Liver (tissue), 8 donors: ENCODE measurements at regions not wholly inside any gene's neighbourhood (a gene's known extent, or its start where the extent isn't known, plus 50 kb on each side); places are given as distances from the start of the nearest gene placed in this dataset.
A peak's percentile ranks its signal among the peaks of the same experiment; 100 is the strongest.

Experiments used
- DNase-seq: peaks from one replicate; pipeline ENCODE4 v3.0.0-alpha.2; 2017; ENCODE audit warnings: low spot score
- H3K27ac ChIP-seq, 2 donors: one replicate each; pipeline ENCODE4 v1.7.0; 2013; ENCODE audit warnings: inconsistent platforms in 2 of 2, low read length in 2 of 2, control low read depth in 1 of 2, low read depth in 1 of 2, mild to moderate bottlenecking in 1 of 2
- H3K27me3 ChIP-seq, 4 donors: one replicate each; pipeline versions ENCODE4 v1.6.1 to v1.7.0; 2013; ENCODE audit warnings: low read length in 3 of 4, inconsistent platforms in 1 of 4, mild to moderate bottlenecking in 1 of 4, moderate library complexity in 1 of 4; ENCODE audit not compliant: control insufficient read depth in 4 of 4, insufficient read depth in 4 of 4
- H3K36me3 ChIP-seq, 4 donors: one replicate each; pipeline versions ENCODE4 v1.6.1 to v1.7.0; 2013; ENCODE audit warnings: low read length in 3 of 4, mild to moderate bottlenecking in 3 of 4, low read depth in 1 of 4, moderate library complexity in 1 of 4; ENCODE audit not compliant: control insufficient read depth in 4 of 4, insufficient read depth in 3 of 4
- H3K4me1 ChIP-seq, 4 donors: one replicate each; pipeline versions ENCODE4 v1.6.1 to v1.7.0; 2013; ENCODE audit warnings: low read length in 3 of 4, mild to moderate bottlenecking in 3 of 4, moderate library complexity in 1 of 4; ENCODE audit not compliant: control insufficient read depth in 4 of 4, insufficient read depth in 4 of 4
- H3K4me3 ChIP-seq, 3 donors: one replicate each; pipeline versions ENCODE4 v1.6.1 to v1.7.0; 2013; ENCODE audit warnings: low read length in 3 of 3, control low read depth in 1 of 3, low read depth in 1 of 3, mild to moderate bottlenecking in 1 of 3
- H3K9ac ChIP-seq, 2 donors: one replicate each; pipeline ENCODE4 v1.7.0; 2013; ENCODE audit warnings: low read length in 2 of 2, mild to moderate bottlenecking in 2 of 2, moderate library complexity in 2 of 2, control low read depth in 1 of 2, low read depth in 1 of 2
- H3K9me3 ChIP-seq, 4 donors: one replicate each; pipeline versions ENCODE4 v1.6.1 to v1.7.0; 2013; ENCODE audit warnings: low read length in 3 of 4; ENCODE audit not compliant: control insufficient read depth in 4 of 4
- EGR1 ChIP-seq, 2 donors: IDR thresholded peaks; 2 replicates each; pipeline ENCODE4 v1.6.1; 2016 to 2018; ENCODE audit warnings: antibody characterized with exemption in 2 of 2, low read depth in 2 of 2
- FOXA1 ChIP-seq: IDR thresholded peaks from 2 replicates; pipeline ENCODE4 v1.6.1; 2016; ENCODE audit warnings: antibody characterized with exemption
- FOXA2 ChIP-seq: IDR thresholded peaks from 2 replicates; pipeline ENCODE4 v1.6.1; 2016; ENCODE audit warnings: antibody characterized with exemption
- GABPA ChIP-seq, 2 donors: IDR thresholded peaks in 1 of 2; conservative IDR thresholded peaks in 1 of 2; 2 replicates each; pipeline ENCODE4 v1.6.1; 2016; ENCODE audit warnings: antibody characterized with exemption in 2 of 2, mild to moderate bottlenecking in 1 of 2, moderate library complexity in 1 of 2
- HNF4A ChIP-seq, 2 donors: conservative IDR thresholded peaks; 2 replicates each; pipeline ENCODE4 v1.6.1; 2016; ENCODE audit warnings: antibody characterized with exemption in 2 of 2, mild to moderate bottlenecking in 2 of 2
- HNF4G ChIP-seq: IDR thresholded peaks from 2 replicates; pipeline ENCODE4 v1.6.1; 2016; ENCODE audit warnings: antibody characterized with exemption
- JUND ChIP-seq, 2 donors: IDR thresholded peaks; 2 replicates each; pipeline ENCODE4 v1.6.1; 2016; ENCODE audit warnings: antibody characterized with exemption in 2 of 2
- NR2F2 ChIP-seq: IDR thresholded peaks from 2 replicates; pipeline ENCODE4 v1.6.1; 2016; ENCODE audit warnings: antibody characterized with exemption
- RAD21 ChIP-seq, 2 donors: IDR thresholded peaks; 2 replicates each; pipeline ENCODE4 v1.6.1; 2016; ENCODE audit warnings: antibody characterized with exemption in 2 of 2, mild to moderate bottlenecking in 2 of 2
- RXRA ChIP-seq, 2 donors: IDR thresholded peaks; 2 replicates each; pipeline ENCODE4 v1.6.1; 2017 to 2018; ENCODE audit warnings: antibody characterized with exemption in 2 of 2, mild to moderate bottlenecking in 1 of 2
- SP1 ChIP-seq: IDR thresholded peaks from 2 replicates; pipeline ENCODE4 v1.6.1; 2018; ENCODE audit warnings: antibody characterized with exemption, mild to moderate bottlenecking
- TAF1 ChIP-seq: conservative IDR thresholded peaks from 2 replicates; pipeline ENCODE4 v1.6.1; 2016; ENCODE audit warnings: antibody characterized with exemption, mild to moderate bottlenecking
- YY1 ChIP-seq: IDR thresholded peaks from 2 replicates; pipeline ENCODE4 v1.6.1; 2016; ENCODE audit warnings: antibody characterized with exemption, mild to moderate bottlenecking
- ZBTB33 ChIP-seq: IDR thresholded peaks from 2 replicates; pipeline ENCODE4 v1.6.1; 2016; ENCODE audit warnings: antibody characterized with exemption
- WGBS: extraction: QIAGEN DNeasy Blood & Tissue Kit; methylation state at CpG from one replicate; pipeline ENCODE4 v1.1.7; 2013; 5-methylcytosine and 5-hydroxymethylcytosine counted together
- TF ChIP-seq, protein P1 (sequence below): IDR thresholded peaks from 2 replicates; pipeline ENCODE4 v1.6.1; 2016; ENCODE audit warnings: antibody characterized with exemption
- TF ChIP-seq, protein P2 (sequence below): IDR thresholded peaks from 2 replicates; pipeline ENCODE4 v1.6.1; 2016; ENCODE audit warnings: antibody characterized with exemption, mild to moderate bottlenecking
- TF ChIP-seq, protein P3 (sequence below): fragments of 150-350 bp; IDR thresholded peaks from 2 replicates; pipeline ENCODE4 v1.5.1; 2017; ENCODE audit warnings: improper control_type of control experiment, low read depth, low read length; ENCODE audit not compliant: missing input control
- TF ChIP-seq, protein P4 (sequence below): IDR thresholded peaks from 2 replicates; pipeline ENCODE4 v1.6.1; 2016; ENCODE audit warnings: antibody characterized with exemption
- donor health status: healthy.
- donor health status: healthy.
- donor health status: healthy.
- donor health status: healthy.
- donor health status: healthy.

DNA sequence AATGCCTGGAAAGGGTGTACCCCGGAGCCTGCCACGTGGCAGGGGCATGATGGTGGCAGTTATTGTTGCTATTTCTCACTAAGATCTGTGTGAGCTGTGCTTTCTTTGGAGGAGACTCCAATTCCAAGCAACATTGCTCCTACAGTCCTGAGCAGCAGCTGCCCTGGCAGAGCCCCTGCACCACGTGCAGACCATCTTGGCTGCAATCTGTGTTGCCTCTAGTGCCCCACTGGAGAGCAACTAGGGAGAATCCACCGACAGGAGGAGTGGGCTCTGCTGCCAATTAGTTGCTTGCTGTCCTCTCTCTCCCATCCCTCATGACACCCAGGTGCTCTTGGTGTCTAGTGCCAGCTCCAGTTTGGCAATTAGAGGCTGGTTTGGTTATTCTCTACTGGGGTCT lies 116.0 kb downstream of the PXDC1 start:
- Histone ChIP-seq H3K4me3 (no peak overlapping the region), H3K9me3 (peaks cover 0 to 4% (median 0%) of the 10 kb centered on the region in 4 donors), H3K27me3 (no peaks in the 10 kb centered on the region), H3K9ac (no peak overlapping the region), H3K4me1 (peaks cover 0 to 4% (median 1%) of the 10 kb centered on the region in 4 donors), H3K27ac (no peak overlapping the region), H3K36me3 (no peaks in the 10 kb centered on the region)
- no peak for DNase-seq
- 81% methylated on average over 4 of the region's 4 CpGs for WGBS
- TF ChIP-seq FOXA2 (no peak), TAF1 (no peak), EGR1 (IDR thresholded peaks at IDR 0.05; ENCODE audit: low read depth in 2 of 2) (no peak), RAD21 (IDR thresholded peaks at IDR 0.05) (no peak)

- TF ChIP-seq TAF1, result no peak
- TF ChIP-seq, protein P1, sequence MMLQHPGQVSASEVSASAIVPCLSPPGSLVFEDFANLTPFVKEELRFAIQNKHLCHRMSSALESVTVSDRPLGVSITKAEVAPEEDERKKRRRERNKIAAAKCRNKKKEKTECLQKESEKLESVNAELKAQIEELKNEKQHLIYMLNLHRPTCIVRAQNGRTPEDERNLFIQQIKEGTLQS, result peak; percentile 44
- TF ChIP-seq, protein P2, sequence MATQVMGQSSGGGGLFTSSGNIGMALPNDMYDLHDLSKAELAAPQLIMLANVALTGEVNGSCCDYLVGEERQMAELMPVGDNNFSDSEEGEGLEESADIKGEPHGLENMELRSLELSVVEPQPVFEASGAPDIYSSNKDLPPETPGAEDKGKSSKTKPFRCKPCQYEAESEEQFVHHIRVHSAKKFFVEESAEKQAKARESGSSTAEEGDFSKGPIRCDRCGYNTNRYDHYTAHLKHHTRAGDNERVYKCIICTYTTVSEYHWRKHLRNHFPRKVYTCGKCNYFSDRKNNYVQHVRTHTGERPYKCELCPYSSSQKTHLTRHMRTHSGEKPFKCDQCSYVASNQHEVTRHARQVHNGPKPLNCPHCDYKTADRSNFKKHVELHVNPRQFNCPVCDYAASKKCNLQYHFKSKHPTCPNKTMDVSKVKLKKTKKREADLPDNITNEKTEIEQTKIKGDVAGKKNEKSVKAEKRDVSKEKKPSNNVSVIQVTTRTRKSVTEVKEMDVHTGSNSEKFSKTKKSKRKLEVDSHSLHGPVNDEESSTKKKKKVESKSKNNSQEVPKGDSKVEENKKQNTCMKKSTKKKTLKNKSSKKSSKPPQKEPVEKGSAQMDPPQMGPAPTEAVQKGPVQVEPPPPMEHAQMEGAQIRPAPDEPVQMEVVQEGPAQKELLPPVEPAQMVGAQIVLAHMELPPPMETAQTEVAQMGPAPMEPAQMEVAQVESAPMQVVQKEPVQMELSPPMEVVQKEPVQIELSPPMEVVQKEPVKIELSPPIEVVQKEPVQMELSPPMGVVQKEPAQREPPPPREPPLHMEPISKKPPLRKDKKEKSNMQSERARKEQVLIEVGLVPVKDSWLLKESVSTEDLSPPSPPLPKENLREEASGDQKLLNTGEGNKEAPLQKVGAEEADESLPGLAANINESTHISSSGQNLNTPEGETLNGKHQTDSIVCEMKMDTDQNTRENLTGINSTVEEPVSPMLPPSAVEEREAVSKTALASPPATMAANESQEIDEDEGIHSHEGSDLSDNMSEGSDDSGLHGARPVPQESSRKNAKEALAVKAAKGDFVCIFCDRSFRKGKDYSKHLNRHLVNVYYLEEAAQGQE, result no peak
- TF ChIP-seq FOXA2, result no peak
- peak in 1 of 2 donors; percentile 9 for TF ChIP-seq JUND (IDR thresholded peaks at IDR 0.05)
- TF ChIP-seq RAD21 (IDR thresholded peaks at IDR 0.05), result peak; percentile 16 to 61
- no peak for TF ChIP-seq GABPA (IDR thresholded peaks at IDR 0.05 in 1 of 2, conservative IDR thresholded peaks at IDR 0.05 in 1 of 2)
- TF ChIP-seq NR2F2, result no peak
- TF ChIP-seq, protein P3, sequence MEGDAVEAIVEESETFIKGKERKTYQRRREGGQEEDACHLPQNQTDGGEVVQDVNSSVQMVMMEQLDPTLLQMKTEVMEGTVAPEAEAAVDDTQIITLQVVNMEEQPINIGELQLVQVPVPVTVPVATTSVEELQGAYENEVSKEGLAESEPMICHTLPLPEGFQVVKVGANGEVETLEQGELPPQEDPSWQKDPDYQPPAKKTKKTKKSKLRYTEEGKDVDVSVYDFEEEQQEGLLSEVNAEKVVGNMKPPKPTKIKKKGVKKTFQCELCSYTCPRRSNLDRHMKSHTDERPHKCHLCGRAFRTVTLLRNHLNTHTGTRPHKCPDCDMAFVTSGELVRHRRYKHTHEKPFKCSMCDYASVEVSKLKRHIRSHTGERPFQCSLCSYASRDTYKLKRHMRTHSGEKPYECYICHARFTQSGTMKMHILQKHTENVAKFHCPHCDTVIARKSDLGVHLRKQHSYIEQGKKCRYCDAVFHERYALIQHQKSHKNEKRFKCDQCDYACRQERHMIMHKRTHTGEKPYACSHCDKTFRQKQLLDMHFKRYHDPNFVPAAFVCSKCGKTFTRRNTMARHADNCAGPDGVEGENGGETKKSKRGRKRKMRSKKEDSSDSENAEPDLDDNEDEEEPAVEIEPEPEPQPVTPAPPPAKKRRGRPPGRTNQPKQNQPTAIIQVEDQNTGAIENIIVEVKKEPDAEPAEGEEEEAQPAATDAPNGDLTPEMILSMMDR, result no peak
- no peak for TF ChIP-seq FOXA1
- TF ChIP-seq YY1, result no peak
- TF ChIP-seq RXRA (IDR thresholded peaks at IDR 0.05), result peak; percentile 29 to 46
- TF ChIP-seq SP1, result peak; percentile 69
- peak; percentile 77 to 92 for TF ChIP-seq HNF4A (conservative IDR thresholded peaks at IDR 0.05)
- no peak for TF ChIP-seq EGR1 (IDR thresholded peaks at IDR 0.05; ENCODE audit: low read depth in 2 of 2)
- peak; percentile 69 for TF ChIP-seq HNF4G
- no peak for TF ChIP-seq ZBTB33
- TF ChIP-seq, protein P4, sequence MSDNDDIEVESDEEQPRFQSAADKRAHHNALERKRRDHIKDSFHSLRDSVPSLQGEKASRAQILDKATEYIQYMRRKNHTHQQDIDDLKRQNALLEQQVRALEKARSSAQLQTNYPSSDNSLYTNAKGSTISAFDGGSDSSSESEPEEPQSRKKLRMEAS, result no peak
- DNase-seq, result no peak
- WGBS, result 49% methylated on average over 5 of the region's 5 CpGs
- Histone ChIP-seq H3K4me1 (peaks cover 0 to 4% (median 1%) of the 10 kb centered on the region in 4 donors), H3K9me3 (peaks cover 0 to 4% (median 0%) of the 10 kb centered on the region in 4 donors), H3K27ac (no peak overlapping the region), H3K27me3 (no peaks in the 10 kb centered on the region), H3K4me3 (no peak overlapping the region), H3K9ac (no peak overlapping the region), H3K36me3 (no peaks in the 10 kb centered on the region)
These were observed 117.2 kb downstream of the PXDC1 start for GRCh38 chr6:3634280-3634816.
